Fibroblast of skin of back (primary cell): ENCODE measurements at regions not wholly inside any gene's neighbourhood (a gene's known extent, or its start where the extent isn't known, plus 50 kb on each side); places are given as distances from the start of the nearest gene placed in this dataset.
A peak's percentile ranks its signal among the peaks of the same experiment; 100 is the strongest.

ENCODE experiments used
- DNase-seq: peaks from one replicate; pipeline ENCODE4 v3.0.0-alpha.2; 2013

DNA sequence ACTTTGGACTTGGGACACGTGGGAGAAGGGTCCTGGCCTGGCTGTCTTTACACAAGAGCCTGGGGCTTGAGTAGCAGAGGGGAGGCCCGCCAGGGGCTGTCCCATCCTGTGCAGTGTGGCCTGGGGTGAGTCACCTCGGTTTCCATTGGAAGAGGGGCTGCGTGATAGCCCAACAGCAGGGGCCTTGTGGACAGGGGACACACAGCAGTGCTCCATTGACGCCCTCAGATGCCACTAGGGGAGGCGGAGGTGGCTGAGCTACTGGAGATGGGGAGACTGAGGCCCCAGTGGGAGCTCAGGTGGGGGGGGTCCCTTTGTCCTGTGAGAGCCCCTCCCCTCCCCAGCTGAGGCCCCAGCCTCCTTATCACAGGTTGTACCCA lies 50.0 kb upstream of the RNU6ATAC start:
- no peak for DNase-seq

DNA sequence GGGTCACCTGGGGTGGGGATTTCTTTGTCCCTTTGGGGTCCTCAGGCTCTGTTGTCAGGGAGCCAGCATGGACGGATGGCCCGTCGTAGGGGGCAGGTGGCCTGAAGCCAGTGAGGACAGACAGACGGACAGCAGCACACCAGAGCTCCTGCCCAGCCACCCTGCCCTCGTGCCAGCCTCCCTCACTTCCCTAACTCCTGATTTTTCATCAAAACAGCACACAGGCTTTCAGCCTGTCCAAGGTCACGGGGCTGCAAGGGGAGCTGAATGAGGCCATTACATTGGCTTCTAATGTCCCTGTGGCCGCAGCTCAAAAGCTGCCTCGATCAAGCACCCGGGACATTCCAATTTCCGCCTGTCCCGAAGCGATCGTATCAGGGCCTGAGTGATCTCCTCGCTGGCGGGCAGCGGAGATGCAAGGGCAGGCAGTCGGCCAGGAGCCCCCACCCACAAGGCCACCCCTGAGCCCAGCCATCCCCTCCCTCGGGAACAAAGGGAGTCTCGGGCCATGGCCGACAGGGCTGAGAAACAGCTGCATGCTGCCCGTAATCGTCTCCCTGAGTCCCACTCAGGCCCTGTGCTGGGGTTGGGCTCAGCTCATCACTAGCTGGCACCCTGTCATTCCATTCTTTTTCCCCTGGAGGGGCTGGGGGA lies 50.5 kb upstream of the RNU6ATAC start:
- peak; percentile 49 for DNase-seq

DNA sequence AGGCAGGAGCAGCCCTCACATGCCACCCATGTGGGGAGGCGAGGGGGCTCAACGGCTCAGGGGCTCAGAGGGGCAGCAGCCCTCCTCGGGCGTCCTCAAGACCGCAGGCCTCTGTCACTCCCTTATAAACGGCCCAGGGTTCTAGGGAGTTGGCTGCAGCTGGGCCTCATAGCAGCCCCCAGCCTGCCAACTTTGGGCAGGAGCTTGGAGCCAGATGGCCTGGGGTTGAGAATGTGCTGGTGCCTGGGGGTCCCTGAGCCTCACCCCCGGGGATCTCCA lies 51.0 kb upstream of the RNU6ATAC start:
- DNase-seq, result no peak

DNA sequence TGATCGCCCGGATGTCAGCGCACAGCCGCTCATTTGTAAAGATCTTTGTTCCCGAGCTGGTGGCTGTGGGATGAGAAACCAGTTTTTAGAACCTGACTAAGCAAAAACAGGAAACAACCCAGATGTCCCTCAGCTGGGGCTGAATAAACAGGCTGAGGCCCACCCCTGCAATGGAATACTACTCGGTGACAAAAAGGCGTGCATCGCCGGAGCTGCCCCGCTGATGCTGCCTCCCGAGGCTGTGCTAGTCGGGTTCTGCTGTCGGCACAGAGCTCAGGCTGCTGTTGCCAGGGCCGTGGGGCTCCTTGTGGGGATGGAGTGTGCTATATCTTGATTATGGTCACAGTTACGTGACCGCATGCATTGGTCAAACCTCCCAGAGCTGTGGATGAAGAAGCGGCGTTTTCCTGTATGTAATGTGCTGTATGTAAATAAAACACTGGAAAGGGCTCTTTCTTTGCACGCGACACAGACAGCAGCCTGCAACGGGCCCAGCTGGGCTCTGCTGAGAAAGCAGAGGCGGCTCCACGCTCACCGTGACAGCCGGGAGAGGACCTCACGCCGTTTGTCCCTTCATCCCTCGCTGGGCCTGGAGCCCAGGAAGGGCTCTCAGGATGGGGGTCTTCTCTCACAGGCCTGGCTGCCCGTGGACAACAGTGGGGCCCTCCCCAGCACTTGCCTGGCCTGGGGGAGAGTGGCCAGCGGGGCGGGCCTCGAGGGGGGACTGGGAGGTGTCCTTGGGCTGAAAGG lies 51.5 kb upstream of the RNU6ATAC start:
- DNase-seq, result peak; percentile 88

- DNase-seq, result no peak
Observed at GRCh38 chr9:134216449-134216951, 52.1 kb upstream of the RNU6ATAC start.

DNA sequence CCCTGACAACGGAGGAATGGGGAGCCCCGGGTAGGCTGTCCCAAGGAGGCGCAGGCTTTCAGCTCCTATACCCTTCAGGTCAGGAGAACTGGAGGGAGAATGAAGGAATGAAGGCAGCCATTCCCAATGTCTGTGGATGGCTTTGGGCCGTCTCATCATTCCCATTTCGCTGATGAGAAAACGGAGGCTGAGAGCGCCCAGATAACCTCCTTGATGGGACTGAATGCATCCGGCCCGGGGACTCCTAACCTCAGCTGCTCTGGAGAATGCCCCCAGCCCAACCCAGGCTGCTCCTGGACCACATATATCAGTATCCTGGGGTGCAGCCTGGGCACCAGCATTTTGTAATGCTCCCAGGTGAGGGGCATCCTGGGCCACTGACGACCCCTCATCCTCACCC lies 52.6 kb upstream of the RNU6ATAC start:
- DNase-seq, result no peak

DNA sequence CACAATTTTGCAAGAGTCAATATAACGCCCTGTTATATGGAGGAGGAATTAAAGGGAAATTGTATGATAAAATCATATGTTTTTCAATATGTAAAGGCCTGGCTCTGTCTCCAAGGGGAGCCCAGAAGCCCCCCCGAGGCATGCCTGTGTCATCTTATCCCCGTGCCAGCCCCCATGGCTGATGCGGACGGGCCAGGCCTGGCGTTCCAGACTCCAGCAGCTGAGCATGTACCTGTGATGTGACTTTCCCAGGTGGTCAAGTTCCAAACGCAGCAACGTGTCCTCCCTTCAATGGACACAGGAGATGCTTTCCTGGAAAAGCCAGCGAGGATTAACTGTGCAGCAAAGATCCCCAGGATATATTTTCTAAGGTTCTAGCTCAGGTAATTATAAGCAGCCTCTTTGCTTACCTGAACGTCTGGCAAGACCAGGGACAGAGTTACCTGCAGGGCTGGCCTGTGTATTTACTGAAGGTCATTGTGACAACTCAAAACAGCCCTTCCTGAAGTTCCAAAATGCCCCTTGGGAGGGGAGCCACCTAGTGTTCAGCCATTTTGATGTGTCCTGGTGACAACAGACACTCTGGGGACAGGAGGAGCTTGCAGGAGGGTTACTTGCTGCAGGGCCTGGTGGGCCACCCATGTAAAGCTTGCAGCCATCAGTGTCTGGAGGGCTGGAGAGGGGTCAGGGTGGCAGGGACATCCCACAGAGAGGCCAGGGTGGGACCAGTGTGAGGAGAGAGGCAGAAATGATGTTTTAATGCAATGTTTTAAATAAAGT lies 53.3 kb upstream of the RNU6ATAC start:
- peak; percentile 19 for DNase-seq

DNA sequence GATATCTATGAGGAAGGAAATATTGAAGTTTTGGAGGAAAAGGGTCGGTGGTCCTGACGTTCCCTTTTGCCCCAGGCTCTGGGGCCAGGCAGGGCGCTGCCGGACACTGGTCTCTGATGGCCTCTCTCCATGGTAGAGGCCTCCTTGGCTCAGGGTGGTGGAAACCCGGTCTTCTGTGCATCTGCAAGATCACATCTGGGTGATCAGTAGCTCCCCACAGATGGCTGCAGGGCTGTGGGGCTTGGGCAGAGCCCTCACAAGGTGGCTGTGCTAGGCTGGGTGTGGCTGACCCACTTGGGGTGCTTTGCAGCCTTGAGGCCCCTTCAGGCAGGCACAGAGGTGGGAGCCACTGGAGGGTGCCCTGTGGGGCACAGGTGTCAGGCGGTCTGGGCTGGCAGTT lies 53.9 kb upstream of the RNU6ATAC start:
- DNase-seq, result no peak

DNA sequence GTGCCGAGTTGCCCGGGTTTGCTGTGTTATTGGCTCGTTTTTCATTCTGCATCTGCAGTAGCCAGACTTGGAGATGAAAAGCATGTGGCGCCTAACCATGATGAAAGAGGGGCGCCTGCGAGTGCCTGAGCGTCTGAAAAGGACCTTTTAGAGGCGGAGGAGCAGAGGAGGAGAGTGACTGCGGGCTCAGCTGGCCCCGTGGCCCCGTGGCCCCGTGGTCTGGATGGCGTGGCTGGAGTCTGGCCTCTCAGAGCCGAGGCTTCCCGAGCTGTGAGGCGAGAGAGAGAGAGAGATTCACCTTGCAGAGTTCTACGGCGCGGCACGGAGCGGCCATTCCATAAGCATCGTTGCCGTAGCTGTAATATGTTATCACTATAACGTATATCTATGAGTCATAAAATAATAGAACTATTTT lies 55.3 kb upstream of the RNU6ATAC start:
- DNase-seq, result no peak

DNA sequence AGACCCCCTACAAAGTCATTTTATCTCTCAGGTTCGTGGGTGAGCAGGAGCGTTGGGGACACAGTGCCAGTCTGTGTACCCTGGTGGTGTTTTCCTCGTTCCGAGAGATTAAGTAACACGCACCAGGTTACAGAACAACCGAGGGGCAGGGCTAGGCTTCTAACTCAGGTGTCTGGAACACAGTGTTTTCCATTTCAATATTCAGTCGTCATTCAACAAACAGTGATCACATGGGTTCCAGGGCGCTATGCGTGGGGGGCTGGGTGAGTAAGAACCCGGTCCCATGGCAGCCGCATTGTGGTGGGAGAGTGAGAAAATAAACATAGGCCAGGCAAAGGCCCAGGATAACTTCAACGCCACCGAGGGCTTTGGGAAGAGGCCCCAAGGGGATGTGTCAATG lies 55.9 kb upstream of the RNU6ATAC start:
- DNase-seq, result no peak

DNA sequence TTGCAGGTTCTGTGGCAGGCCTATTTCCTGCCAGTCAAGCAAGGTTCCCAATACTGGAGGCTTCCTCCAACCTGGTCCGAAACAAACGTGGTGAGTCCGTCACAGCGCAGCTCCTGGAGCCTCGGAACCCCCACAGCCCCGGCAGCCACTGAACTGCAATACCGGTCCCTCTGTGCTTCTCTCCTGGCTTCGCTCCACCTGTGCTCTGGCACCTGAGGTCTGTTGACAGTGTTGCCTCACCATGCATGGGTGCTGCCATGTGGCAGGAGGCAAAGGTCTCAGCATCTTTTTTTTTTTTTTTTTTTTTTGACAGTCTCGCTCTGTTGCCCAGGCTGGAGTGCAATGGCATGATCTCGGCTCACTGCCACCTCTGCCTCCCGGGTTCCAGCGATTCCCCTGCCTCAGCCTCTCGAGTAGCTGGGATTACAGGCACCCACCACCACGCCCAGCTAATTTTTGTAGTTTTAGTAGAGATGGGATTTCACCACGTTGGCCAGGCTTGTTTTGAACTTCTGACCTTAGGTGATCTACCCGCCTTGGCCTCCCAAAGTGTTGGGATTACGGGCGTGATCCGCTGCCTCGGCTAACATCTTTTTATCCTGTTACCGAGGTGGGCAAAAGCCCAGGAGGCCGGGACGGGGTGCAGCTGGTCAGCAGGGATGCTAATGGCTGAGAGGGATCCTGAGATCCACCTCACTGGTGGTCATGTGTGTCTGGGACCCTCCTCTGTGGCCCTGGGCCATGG lies 57.1 kb upstream of the RNU6ATAC start:
- no peak for DNase-seq

GRCh38 chr9:134222018-134222573 lies 57.7 kb upstream of the RNU6ATAC start:
- no peak for DNase-seq

DNA sequence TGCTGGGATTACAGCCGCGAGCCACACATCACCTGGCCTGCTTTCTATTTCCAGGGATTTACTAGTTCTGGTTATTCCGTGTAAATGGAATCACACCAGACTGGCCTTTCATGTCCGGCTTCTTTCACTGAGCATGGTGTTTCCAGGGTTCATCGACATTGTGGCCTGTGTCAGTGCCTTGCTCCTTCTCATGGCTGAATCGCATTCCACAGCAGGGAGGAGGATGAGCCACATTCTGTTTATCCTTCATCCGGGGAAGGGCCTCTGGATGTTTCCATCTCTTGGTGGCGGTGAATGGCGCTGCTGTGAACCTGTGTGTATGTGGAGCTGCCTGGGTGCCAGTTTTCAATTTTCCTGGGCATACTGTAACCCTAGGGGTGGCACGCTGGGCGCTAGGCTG lies 58.7 kb upstream of the RNU6ATAC start:
- peak; percentile 53 for DNase-seq

GRCh38 chr9:134223591-134224122 lies 59.3 kb upstream of the RNU6ATAC start:
- DNase-seq, result no peak

GRCh38 chr9:134224127-134224526 lies 59.8 kb upstream of the RNU6ATAC start:
- DNase-seq, result no peak

DNA sequence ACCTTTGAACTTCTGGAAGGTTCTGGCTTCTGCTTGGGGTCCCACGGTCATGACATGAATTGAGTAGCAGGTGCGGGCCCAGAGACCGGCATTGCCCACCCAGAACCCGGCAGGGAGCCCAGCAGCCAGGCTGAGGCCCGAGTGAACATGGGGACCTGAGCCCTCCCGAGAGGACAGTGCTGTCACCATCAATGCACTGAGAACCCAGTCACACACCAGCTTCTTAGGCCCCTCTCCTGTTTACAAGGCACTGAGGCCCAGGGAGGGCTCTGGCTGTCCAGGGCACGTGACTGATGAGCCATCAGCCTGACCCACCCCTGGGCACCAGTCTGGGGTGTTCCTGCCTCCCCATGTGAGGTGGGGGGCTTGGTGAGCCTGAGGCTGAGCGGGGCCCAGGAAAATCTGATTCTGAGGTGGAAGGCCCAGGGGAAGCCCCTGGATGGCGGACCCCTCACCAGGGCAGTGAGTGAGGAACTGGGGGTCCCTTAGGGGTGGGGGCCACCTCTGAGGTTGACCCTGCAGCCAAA lies 60.3 kb upstream of the RNU6ATAC start:
- DNase-seq, result no peak

- no peak for DNase-seq
Observed at GRCh38 chr9:134225186-134225585, 60.8 kb upstream of the RNU6ATAC start.

GRCh38 chr9:134225816-134226215 lies 61.5 kb upstream of the RNU6ATAC start:
- no peak for DNase-seq

DNA sequence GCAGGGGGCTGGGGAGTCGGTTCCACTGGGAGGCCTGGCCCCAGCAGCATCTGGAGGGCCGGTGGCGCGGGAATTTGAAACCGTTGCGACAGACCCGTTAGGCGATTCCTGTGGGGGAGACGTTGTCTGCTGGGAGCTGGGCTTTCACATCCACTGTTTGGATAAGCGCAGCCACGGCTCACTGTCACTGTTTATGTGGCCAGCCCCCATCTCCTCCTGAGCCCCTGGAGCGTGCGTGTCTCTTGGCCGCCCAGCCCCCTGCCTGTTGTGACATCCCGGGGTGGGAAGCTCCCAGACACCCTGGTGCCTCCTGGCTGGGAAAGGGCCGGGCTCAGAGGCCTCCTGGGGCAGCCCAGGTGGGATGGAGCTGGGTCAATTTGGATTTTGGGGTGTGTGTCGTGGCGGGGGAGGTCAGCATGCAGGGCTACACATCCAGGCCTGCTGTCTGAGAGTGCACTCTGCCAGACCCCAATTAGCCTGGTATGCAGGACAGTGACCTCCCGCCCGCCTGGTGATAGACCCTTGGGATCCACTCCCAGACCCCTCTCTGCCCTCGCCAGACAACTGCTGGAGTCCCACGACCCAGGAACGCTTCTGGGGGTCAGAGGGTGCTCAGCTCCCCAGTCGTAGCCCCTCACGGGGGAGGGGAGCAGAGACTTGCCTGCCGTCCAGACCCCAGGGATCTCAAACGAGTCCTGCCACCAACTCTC lies 62.0 kb upstream of the RNU6ATAC start:
- peak; percentile 81 for DNase-seq

DNA sequence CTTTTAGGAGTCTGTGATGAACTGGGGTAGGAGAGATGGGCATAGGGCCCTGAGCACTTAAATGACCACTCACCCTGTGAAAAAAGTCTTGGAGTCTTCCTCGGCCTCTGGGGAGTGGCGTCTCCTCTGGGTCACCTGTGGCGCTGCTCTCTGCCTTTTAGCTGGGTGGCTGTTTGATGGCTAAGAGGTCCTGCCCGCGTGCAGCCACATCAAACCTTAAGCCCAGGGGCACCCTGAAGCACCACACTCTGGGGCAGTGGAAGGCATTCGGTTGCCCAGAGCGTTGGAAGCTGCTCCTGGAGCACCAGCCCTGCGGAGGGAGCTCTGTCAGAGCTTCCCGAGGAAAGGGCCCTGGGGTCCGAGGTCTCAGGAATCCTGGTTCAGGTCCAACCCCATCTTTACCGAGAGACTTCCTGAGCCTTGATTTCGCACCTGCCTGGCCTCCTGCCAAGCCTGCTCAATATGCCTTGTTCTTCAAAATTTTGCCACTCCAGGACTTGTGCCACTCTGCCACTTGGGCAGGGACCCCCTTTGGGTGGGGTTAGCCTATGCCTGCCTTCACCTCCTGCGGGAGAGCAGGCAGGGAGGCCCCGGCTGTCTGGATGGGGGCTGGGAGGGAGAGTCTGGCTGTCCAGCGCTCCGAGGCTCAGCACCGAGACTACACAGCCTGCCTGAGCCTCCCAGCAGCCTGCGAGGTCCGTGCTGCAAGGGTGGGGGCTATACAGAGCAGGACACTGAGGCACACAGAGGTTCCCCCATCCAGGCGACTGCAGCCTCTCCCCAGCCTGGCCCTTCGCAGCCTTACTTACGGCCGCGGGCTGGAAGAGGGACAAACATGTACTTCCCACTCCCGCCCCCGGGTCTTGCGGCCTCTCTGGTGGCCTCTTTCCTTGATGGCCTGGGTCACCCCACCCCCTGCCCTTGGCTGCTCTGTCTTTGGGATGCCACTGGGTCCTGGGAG lies 63.4 kb upstream of the RNU6ATAC start:
- no peak for DNase-seq
